Right lobe of liver (tissue), 6 donors: ENCODE measurements at regions not wholly inside any gene's neighbourhood (a gene's known extent, or its start where the extent isn't known, plus 50 kb on each side); places are given as distances from the start of the nearest gene placed in this dataset.

ENCODE experiments used
- ATAC-seq, 4 donors: fragments of 200-7000 bp; cut with Tn5 transposase; one replicate each; pipeline ENCODE4 v1.9.1; 2020; ENCODE audit warnings: mild to moderate bottlenecking in 4 of 4, moderate library complexity in 4 of 4
- DNase-seq, 3 donors: peaks; one replicate each; pipeline ENCODE4 v3.0.0-alpha.2; 2020
- H3K27ac ChIP-seq, 3 donors: fragments of 200-600 bp; one replicate each; pipeline ENCODE4 v1.8.0; 2022
- H3K27me3 ChIP-seq, 2 donors: fragments of 200-600 bp; one replicate each; pipeline ENCODE4 v1.8.0; 2022
- H3K36me3 ChIP-seq, 4 donors: fragments of 200-600 bp; sonication (generic) in 1 of 4; one replicate each; pipeline versions ENCODE4 v1.5.1 to v1.8.0; 2017 to 2022; ENCODE audit warnings: control low read depth in 1 of 4
- H3K4me1 ChIP-seq, 4 donors: fragments of 200-600 bp; sonication (generic) in 1 of 4; one replicate each; pipeline versions ENCODE4 v1.5.1 to v1.8.0; 2017 to 2022; ENCODE audit warnings: control low read depth in 1 of 4
- H3K4me3 ChIP-seq, 3 donors: fragments of 200-600 bp; one replicate each; pipeline ENCODE4 v1.8.0; 2022
- H3K9me3 ChIP-seq, 4 donors: fragments of 200-600 bp; sonication (generic) in 1 of 4; one replicate each; pipeline versions ENCODE4 v1.5.1 to v1.8.0; 2017 to 2022; ENCODE audit warnings: control low read depth in 1 of 4
- POLR2A ChIP-seq: fragments of 450-650 bp; IDR thresholded peaks from one replicate; pipeline ENCODE4 v1.6.1; 2017; ENCODE audit warnings: antibody characterized with exemption, mild to moderate bottlenecking
- WGBS: methylation state at CpG from one replicate; pipeline ENCODE4 v1.1.6; 2018; ENCODE audit warnings: low coverage, low lambda C conversion rate; ENCODE audit not compliant: insufficient coverage; ENCODE audit errors: missing lambda C conversion rate; 5-methylcytosine and 5-hydroxymethylcytosine counted together
- intact Hi-C, 2 donors: fragments of 100-400 bp; cut with DNase I; formaldehyde crosslinking; loops; one replicate each; pipeline versions ENCODE4 v1.11.2 to v1.14.1; 2022
- TF ChIP-seq, protein P1 (sequence below), 4 donors: fragments of 200-600 bp in 3 of 4; fragments of 450-650 bp in 1 of 4; IDR thresholded peaks; one replicate each; pipeline versions ENCODE4 v1.5.1 to v1.8.0; 2016 to 2022; ENCODE audit warnings: antibody characterized with exemption in 4 of 4, mild to moderate bottlenecking in 2 of 4
- donor health status: DM: no; HTN: yes; CAD: no.
- donor health status: DM: no; HTN: no; CAD: no.
- donor health status: DM: no; HTN: no; CAD: no.
- donor health status: DM: no; HTN: yes; CAD: no.
- donor health status: DM: no; HTN: yes; CAD: no.

DNA sequence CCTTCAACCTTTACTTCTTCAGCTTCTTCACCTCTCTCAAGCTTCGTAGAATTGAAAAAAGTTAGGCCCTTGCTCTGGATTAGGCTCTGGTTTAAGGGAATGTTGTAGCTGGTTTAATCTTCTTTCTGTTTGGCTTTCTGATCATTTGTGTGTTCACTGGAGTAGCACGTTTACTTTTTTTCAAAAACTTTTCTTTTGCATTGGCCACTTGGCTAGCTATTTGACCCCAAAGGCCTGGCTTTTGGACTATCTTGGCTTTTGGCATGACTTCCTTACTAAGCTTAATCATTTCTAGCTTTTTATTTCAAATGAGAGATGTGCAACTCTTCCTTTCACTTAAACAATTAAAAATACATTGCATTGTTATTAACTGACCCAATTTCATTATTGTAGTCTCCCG, 1154.8 kb upstream of the ZEB2 start:
- no peak for TF ChIP-seq POLR2A
- TF ChIP-seq, protein P1, sequence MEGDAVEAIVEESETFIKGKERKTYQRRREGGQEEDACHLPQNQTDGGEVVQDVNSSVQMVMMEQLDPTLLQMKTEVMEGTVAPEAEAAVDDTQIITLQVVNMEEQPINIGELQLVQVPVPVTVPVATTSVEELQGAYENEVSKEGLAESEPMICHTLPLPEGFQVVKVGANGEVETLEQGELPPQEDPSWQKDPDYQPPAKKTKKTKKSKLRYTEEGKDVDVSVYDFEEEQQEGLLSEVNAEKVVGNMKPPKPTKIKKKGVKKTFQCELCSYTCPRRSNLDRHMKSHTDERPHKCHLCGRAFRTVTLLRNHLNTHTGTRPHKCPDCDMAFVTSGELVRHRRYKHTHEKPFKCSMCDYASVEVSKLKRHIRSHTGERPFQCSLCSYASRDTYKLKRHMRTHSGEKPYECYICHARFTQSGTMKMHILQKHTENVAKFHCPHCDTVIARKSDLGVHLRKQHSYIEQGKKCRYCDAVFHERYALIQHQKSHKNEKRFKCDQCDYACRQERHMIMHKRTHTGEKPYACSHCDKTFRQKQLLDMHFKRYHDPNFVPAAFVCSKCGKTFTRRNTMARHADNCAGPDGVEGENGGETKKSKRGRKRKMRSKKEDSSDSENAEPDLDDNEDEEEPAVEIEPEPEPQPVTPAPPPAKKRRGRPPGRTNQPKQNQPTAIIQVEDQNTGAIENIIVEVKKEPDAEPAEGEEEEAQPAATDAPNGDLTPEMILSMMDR (IDR thresholded peaks at IDR 0.05) = no peak
- H3K4me3 ChIP-seq = no peak overlapping the region
- intact Hi-C loops = no loop called here
- ATAC-seq = peak in 3 of 4 donors; percentile 35 to 69 (median 38)
- no peak overlapping the region for H3K27ac ChIP-seq
- no peaks in the 10 kb centered on the region for H3K36me3 ChIP-seq
- no peaks in the 10 kb centered on the region for H3K9me3 ChIP-seq
- peaks cover 0 to 3% (median 0%) of the 10 kb centered on the region in 4 donors for H3K4me1 ChIP-seq
- no peak for DNase-seq
- WGBS = 57% methylated on average over 3 of the region's 3 CpGs
- no peaks in the 10 kb centered on the region for H3K27me3 ChIP-seq

- ATAC-seq (no peak), DNase-seq (no peak)
- H3K36me3 ChIP-seq = no peaks in the 10 kb centered on the region
- H3K27me3 ChIP-seq = no peaks in the 10 kb centered on the region
- no peak overlapping the region for H3K27ac ChIP-seq
- intact Hi-C loops = no loop called here
- H3K4me3 ChIP-seq = no peak overlapping the region
- H3K9me3 ChIP-seq = no peaks in the 10 kb centered on the region
- H3K4me1 ChIP-seq = no peaks in the 10 kb centered on the region
- no peak for TF ChIP-seq POLR2A
- TF ChIP-seq, protein P1 (IDR thresholded peaks at IDR 0.05) = no peak
- 27% methylated on average over 1 of the region's 1 CpG for WGBS
Measured at GRCh38 chr2:145669301-145669700, 1149.4 kb upstream of the ZEB2 start.

DNA sequence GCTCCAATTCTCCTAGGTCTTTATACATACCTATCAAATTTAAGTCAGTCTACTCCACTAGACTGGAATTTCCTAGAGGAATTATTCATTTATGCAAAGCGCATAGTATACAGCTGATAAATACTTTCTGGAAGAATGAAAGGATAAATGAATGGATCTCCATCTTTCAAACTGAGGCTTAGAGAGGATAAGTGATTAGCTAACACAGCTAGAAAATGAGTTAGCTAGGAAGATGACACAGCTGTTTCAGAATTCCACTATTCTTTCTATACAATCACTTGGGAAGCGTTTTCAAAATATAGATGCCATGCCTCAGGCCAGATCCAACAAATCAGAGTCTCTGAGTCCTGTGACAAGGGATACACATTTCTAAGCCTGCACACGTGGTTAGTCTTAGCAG, 1146.6 kb upstream of the ZEB2 start:
- Histone ChIP-seq H3K4me1 (no peaks in the 10 kb centered on the region), H3K4me3 (no peak overlapping the region), H3K27me3 (no peaks in the 10 kb centered on the region), H3K9me3 (no peaks in the 10 kb centered on the region), H3K27ac (no peak overlapping the region), H3K36me3 (no peaks in the 10 kb centered on the region)
- 71% methylated on average over 3 of the region's 3 CpGs for WGBS
- TF ChIP-seq POLR2A = no peak
- TF ChIP-seq, protein P1 (IDR thresholded peaks at IDR 0.05) = no peak
- no peak for DNase-seq
- intact Hi-C loops = no loop called here
- no peak for ATAC-seq

DNA sequence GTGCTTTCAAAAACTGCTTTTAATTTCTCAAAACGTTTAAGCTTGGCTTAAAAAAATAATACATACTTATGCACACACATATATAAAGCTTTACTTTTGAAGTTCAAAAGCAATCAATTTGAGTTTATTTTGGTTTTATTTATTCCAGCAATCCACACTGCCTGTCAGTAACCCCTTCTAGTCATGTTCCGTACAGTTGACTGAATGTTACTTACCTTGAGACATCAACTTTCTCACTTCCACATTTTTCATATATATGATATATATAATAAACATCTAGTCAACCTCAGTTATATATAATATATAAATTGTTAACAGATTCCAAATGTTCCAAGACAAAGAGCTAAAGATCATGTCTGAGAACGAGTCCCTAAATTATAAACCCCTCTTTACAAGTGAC, 1137.3 kb upstream of the ZEB2 start:
- Histone ChIP-seq H3K4me3 (no peak overlapping the region), H3K4me1 (no peaks in the 10 kb centered on the region), H3K9me3 (no peaks in the 10 kb centered on the region), H3K36me3 (no peaks in the 10 kb centered on the region), H3K27me3 (no peaks in the 10 kb centered on the region), H3K27ac (no peak overlapping the region)
- no peak for TF ChIP-seq POLR2A
- no peak for ATAC-seq
- DNase-seq = no peak
- intact Hi-C loops = no loop called here
- WGBS = 56% methylated on average over 3 of the region's 3 CpGs

- Histone ChIP-seq H3K9me3 (no peaks in the 10 kb centered on the region), H3K4me1 (no peaks in the 10 kb centered on the region), H3K27ac (no peak overlapping the region), H3K4me3 (no peak overlapping the region), H3K27me3 (no peaks in the 10 kb centered on the region), H3K36me3 (no peaks in the 10 kb centered on the region)
- DNase-seq (no peak), ATAC-seq (no peak)
- WGBS = 69% methylated on average over 5 of the region's 5 CpGs
- TF ChIP-seq, protein P1 (IDR thresholded peaks at IDR 0.05) = no peak
- intact Hi-C loops = no loop called here
Measured at GRCh38 chr2:145655165-145655765, 1135.3 kb upstream of the ZEB2 start.
